Gastroesophageal sphincter (tissue), 4 donors: ENCODE measurements at regions not wholly inside any gene's neighbourhood (a gene's known extent, or its start where the extent isn't known, plus 50 kb on each side); places are given as distances from the start of the nearest gene placed in this dataset.

ENCODE experiments used
- ATAC-seq: fragments of 150-250 bp; one replicate; pipeline ENCODE4 v1.9.1; 2016; ENCODE audit warnings: mild to moderate bottlenecking, moderate library complexity
- H3K27ac ChIP-seq, 4 donors: fragments of 200-600 bp; sonication (generic) in 3 of 4; 1 replicate in 3 of 4; 2 replicates in 1 of 4; pipeline ENCODE4 v1.5.1; 2016 to 2019
- H3K27me3 ChIP-seq: fragments of 200-600 bp; sonication (generic); one replicate; pipeline ENCODE4 v1.5.1; 2019
- H3K36me3 ChIP-seq, 2 donors: fragments of 200-600 bp; sonication (generic); one replicate each; pipeline ENCODE4 v1.5.1; 2019; ENCODE audit warnings: control low read depth in 1 of 2
- H3K4me1 ChIP-seq, 3 donors: fragments of 200-600 bp; sonication (generic); 1 replicate in 2 of 3; 2 replicates in 1 of 3; pipeline ENCODE4 v1.5.1; 2016 to 2019; ENCODE audit warnings: control low read depth in 2 of 3
- H3K4me3 ChIP-seq, 2 donors: fragments of 200-600 bp; sonication (generic); one replicate each; pipeline ENCODE4 v1.5.1; 2019; ENCODE audit warnings: mild to moderate bottlenecking in 1 of 2, moderate library complexity in 1 of 2
- H3K9me3 ChIP-seq, 3 donors: fragments of 200-600 bp; sonication (generic); one replicate each; pipeline ENCODE4 v1.5.1; 2017 to 2019; ENCODE audit warnings: control low read depth in 2 of 3
- EP300 ChIP-seq: sonication (generic); formaldehyde crosslinking; IDR thresholded peaks from one replicate; pipeline ENCODE4 v1.6.1; 2017; ENCODE audit warnings: antibody characterized with exemption, mild to moderate bottlenecking
- POLR2A ChIP-seq, 2 donors: fragments of 450-650 bp; IDR thresholded peaks; one replicate each; pipeline ENCODE4 v1.6.1; 2017; ENCODE audit warnings: antibody characterized with exemption in 2 of 2, mild to moderate bottlenecking in 2 of 2, moderate library complexity in 1 of 2
- POLR2AphosphoS5 ChIP-seq: sonication (generic); formaldehyde crosslinking; IDR thresholded peaks from one replicate; pipeline ENCODE4 v1.6.1; 2017; ENCODE audit warnings: antibody characterized with exemption
- WGBS, 2 donors: methylation state at CpG; one replicate each; pipeline ENCODE4 v1.1.5; 2018; ENCODE audit warnings: low coverage in 1 of 2; 5-methylcytosine and 5-hydroxymethylcytosine counted together
- TF ChIP-seq, protein P1 (sequence below), 4 experiments: fragments of 200-600 bp in 2 of 4; fragments of 450-650 bp in 2 of 4; sonication (generic) in 1 of 4; IDR thresholded peaks; one replicate each; pipeline ENCODE4 v1.5.1; 2017 to 2019; ENCODE audit warnings: antibody characterized with exemption in 4 of 4, mild to moderate bottlenecking in 2 of 4, moderate library complexity in 2 of 4

DNA sequence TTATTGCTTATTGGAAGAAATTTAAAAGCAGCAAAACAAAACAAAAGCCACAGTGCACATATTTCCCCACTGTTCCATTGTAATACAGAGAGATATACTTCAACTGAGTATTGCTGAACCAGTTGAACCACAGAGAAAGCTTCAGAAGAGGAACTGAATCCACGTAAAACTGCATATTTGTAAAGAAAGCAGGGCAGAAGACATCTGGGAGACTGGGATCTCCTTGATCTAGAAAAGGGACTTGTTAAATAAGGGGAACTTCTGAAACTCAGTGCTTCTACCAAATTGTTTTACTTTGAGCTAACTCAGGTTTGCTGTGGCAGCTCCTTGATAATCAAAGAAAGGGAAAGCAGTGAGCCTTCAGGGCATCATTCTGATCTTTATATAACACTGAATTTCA, 411.1 kb upstream of the MDGA2 start:
- Histone ChIP-seq H3K4me3 (no peak overlapping the region), H3K36me3 (no peaks in the 10 kb centered on the region), H3K27me3 (no peaks in the 10 kb centered on the region), H3K4me1 (no peaks in the 10 kb centered on the region), H3K9me3 (no peaks in the 10 kb centered on the region), H3K27ac (no peak overlapping the region)
- no peak for ATAC-seq
- TF ChIP-seq, protein P1, sequence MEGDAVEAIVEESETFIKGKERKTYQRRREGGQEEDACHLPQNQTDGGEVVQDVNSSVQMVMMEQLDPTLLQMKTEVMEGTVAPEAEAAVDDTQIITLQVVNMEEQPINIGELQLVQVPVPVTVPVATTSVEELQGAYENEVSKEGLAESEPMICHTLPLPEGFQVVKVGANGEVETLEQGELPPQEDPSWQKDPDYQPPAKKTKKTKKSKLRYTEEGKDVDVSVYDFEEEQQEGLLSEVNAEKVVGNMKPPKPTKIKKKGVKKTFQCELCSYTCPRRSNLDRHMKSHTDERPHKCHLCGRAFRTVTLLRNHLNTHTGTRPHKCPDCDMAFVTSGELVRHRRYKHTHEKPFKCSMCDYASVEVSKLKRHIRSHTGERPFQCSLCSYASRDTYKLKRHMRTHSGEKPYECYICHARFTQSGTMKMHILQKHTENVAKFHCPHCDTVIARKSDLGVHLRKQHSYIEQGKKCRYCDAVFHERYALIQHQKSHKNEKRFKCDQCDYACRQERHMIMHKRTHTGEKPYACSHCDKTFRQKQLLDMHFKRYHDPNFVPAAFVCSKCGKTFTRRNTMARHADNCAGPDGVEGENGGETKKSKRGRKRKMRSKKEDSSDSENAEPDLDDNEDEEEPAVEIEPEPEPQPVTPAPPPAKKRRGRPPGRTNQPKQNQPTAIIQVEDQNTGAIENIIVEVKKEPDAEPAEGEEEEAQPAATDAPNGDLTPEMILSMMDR (IDR thresholded peaks at IDR 0.05) = no peak
- no peak for TF ChIP-seq EP300
- no peak for TF ChIP-seq POLR2A (IDR thresholded peaks at IDR 0.05)
- TF ChIP-seq POLR2AphosphoS5 = no peak
- WGBS, 2 donors = 62 to 80% methylated on average over 1 of the region's 1 CpG

DNA sequence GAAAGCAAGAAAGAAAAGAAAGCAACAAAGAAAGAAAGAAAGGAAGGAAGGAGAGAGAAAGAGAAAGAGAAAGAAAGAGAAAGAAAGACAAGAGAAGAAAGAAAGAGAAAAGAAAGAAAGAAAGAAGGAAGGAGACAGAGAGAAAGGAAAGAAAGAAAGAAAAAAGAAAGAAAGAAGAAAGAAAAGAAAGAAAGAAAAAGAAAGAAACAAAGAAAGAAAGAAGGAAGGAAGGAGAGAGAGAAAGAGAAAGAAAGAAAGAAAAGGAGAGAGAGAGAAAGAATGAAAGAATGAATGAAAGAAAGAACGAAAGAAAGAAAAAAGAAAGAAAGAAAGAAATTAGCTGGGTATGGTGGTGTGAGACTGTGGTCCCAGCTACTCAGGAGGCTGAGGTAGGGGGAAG, 400.1 kb upstream of the MDGA2 start:
- no peaks in the 10 kb centered on the region for H3K27me3 ChIP-seq
- H3K27ac ChIP-seq = no peak overlapping the region
- H3K4me3 ChIP-seq = no peak overlapping the region
- H3K4me1 ChIP-seq = no peaks in the 10 kb centered on the region
- no peaks in the 10 kb centered on the region for H3K9me3 ChIP-seq
- no peaks in the 10 kb centered on the region for H3K36me3 ChIP-seq
- TF ChIP-seq EP300 (no peak), POLR2AphosphoS5 (no peak), POLR2A (IDR thresholded peaks at IDR 0.05) (no peak)
- TF ChIP-seq, protein P1 (IDR thresholded peaks at IDR 0.05) = no peak
- ATAC-seq = no peak
- WGBS, 2 donors = 86 to 100% methylated on average over 1 of the region's 1 CpG

DNA sequence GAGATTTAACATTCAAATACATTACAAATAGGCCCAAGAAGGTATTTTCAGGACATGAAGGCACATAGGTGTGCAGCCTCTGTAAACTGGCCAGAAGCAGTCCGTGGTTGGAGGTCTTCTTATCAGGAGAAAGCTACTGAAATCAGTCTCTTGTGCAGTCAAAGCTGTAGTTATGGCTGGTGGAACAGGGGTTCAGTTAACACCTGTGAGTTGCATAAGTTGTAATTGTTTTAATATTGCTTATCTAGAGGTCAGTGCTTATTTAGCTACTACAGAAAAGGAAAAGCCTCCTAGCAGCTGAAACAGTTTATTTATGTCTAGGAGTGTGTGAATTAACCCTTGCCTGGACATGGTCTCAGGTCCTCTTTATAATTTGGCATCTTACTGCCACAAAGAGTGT, 377.6 kb upstream of the MDGA2 start:
- ATAC-seq = no peak
- TF ChIP-seq, protein P1 (IDR thresholded peaks at IDR 0.05) = no peak
- no peak for TF ChIP-seq POLR2AphosphoS5
- no peak for TF ChIP-seq EP300
- TF ChIP-seq POLR2A (IDR thresholded peaks at IDR 0.05) = no peak
- 0 to 22% methylated on average over 1 of the region's 1 CpG for WGBS, 2 donors

DNA sequence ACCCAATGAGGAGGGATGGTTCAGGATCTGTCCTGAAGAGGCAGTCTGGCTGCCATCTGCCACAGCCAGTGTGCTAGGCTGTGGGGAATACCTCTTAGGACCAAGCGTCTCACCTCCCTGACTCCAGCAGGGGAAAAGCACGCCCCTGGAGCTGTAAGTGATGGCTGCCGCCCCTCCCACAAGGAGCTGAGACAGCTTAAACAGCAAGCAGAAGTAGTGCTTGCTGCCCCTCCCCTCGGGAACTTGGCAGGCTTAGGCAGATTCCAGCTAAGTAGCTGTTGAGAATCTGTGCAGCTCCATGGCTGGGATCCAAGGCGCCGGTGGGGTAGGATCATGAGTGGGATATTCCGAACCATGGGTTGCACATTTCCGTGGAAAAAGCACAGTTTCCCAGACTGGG, 360.4 kb upstream of the MDGA2 start:
- TF ChIP-seq, protein P1 (IDR thresholded peaks at IDR 0.05) = no peak
- TF ChIP-seq POLR2AphosphoS5 (no peak), POLR2A (IDR thresholded peaks at IDR 0.05) (no peak), EP300 (no peak)
- Histone ChIP-seq H3K4me3 (no peak overlapping the region), H3K36me3 (no peaks in the 10 kb centered on the region), H3K4me1 (no peaks in the 10 kb centered on the region), H3K27ac (no peak overlapping the region), H3K27me3 (no peaks in the 10 kb centered on the region), H3K9me3 (peaks cover 0 to 11% (median 0%) of the 10 kb centered on the region in 3 donors)
- WGBS, 2 donors = 33 to 57% methylated on average over 1 to 4 of the region's 8 CpGs
- no peak for ATAC-seq

More for the DNA sequence above, 377.6 kb upstream of the MDGA2 start:
- Histone ChIP-seq H3K27ac (no peak overlapping the region), H3K36me3 (no peaks in the 10 kb centered on the region), H3K4me3 (no peak overlapping the region), H3K4me1 (no peaks in the 10 kb centered on the region), H3K9me3 (no peaks in the 10 kb centered on the region), H3K27me3 (no peaks in the 10 kb centered on the region)

DNA sequence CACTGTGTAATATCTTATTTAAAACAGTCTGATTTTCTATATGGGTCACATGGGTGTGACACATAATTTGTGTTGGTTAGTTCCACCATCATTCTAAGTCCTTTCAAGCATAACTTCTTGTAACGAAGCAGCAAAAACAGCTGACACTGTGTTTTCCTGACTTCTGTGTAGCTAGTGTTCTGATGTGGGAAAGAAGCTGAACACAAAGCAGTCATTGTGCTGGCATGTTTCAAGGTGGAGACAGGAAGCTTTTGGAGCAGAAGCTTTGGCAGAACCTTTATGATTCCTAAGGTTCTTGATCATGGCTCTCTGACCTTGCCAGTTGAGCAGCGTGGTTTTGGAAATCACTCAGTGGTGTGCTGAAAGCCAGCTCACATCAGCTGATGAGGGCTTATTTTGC, 351.7 kb upstream of the MDGA2 start:
- Histone ChIP-seq H3K27ac (no peak overlapping the region), H3K27me3 (no peaks in the 10 kb centered on the region), H3K4me3 (no peak overlapping the region), H3K4me1 (no peaks in the 10 kb centered on the region), H3K36me3 (no peaks in the 10 kb centered on the region), H3K9me3 (no peaks in the 10 kb centered on the region)
- ATAC-seq = no peak
- 67 to 71% methylated on average over 1 to 2 of the region's 2 CpGs for WGBS, 2 donors
- TF ChIP-seq, protein P1 (IDR thresholded peaks at IDR 0.05) = no peak
- no peak for TF ChIP-seq EP300
- no peak for TF ChIP-seq POLR2AphosphoS5
- no peak for TF ChIP-seq POLR2A (IDR thresholded peaks at IDR 0.05)
